ENCODE measurements at regions not wholly inside any gene's neighbourhood (a gene's known extent, or its start where the extent isn't known, plus 50 kb on each side); places are given as distances from the start of the nearest gene placed in this dataset.
A peak's percentile ranks its signal among the peaks of the same experiment; 100 is the strongest.
"Not testable (repeated sequence)": the region's sequence is repeated elsewhere in the genome, so short reads cannot be mapped to it uniquely, and the experiment has no call there.

DNA sequence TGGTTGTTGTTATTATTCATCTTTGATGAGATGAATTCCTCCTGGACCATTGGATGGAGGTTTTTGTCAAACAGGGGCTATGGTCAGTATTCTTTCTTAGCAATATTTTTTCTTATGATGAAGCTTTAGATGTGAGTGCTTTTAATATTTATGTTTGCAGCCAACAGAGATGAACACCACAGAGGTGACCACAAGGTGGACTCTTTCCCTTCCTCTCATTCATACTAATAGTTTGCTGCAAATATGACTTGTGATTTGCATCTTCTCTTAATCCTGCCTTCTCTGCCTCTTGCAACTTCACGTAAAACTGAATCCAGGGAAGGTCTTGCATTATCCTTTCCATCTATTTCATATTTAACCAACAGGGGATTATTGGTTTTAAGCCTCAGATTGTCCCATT lies 473.1 kb upstream of the UBE2E2 start:
- Histone ChIP-seq H3K4me1 (ENCODE audit: insufficient read depth, low read length) (no peaks in the 10 kb centered on the region), H3K27me3 (ENCODE audit: insufficient read depth, low read length) (no peaks in the 10 kb centered on the region), H3K4me3 (ENCODE audit: low read length) (no peak overlapping the region), H3K9me3 (ENCODE audit: insufficient read depth, low read depth, low read length) (no peaks in the 10 kb centered on the region), H3K36me3 (ENCODE audit: insufficient read depth, low read length) (no peaks in the 10 kb centered on the region), H3K27ac (ENCODE audit: low read depth, low read length) (no peak overlapping the region), H3K9ac (ENCODE audit: low read depth, low read length) (no peak overlapping the region)
- 53% methylated on average over 1 of the region's 1 CpG for WGBS

DNA sequence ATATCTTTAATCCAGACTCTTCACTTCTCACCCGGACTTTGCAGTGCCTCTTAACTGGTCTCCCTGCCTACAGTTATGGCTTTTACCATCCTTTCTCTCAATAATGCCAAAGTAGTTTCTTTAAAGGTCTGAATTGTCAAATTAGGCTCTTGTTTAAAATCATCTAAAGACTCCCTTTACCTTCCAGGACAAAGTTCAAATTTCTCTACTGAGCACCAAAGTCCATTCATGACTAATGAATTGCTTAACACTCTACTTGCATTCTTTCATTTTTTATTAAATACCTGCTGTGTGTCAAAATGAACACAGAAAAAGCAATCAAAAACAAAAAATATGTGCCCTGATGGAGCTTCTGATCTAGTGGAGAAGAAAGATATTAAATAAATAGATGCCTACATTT lies 472.4 kb upstream of the UBE2E2 start:
- Histone ChIP-seq H3K27me3 (ENCODE audit: insufficient read depth, low read length) (no peaks in the 10 kb centered on the region), H3K36me3 (ENCODE audit: insufficient read depth, low read length) (no peaks in the 10 kb centered on the region), H3K9me3 (ENCODE audit: insufficient read depth, low read depth, low read length) (no peaks in the 10 kb centered on the region), H3K27ac (ENCODE audit: low read depth, low read length) (no peak overlapping the region), H3K4me3 (ENCODE audit: low read length) (no peak overlapping the region), H3K4me1 (ENCODE audit: insufficient read depth, low read length) (no peaks in the 10 kb centered on the region), H3K9ac (ENCODE audit: low read depth, low read length) (no peak overlapping the region)
- WGBS: 90% methylated on average over 1 of the region's 1 CpG

GRCh38 chr3:22731901-22732300 lies 471.2 kb upstream of the UBE2E2 start:
- H3K36me3 ChIP-seq (ENCODE audit: insufficient read depth, low read length): no peaks in the 10 kb centered on the region
- no peak overlapping the region for H3K4me3 ChIP-seq (ENCODE audit: low read length)
- no peak overlapping the region for H3K27ac ChIP-seq (ENCODE audit: low read depth, low read length)
- H3K9ac ChIP-seq (ENCODE audit: low read depth, low read length): no peak overlapping the region
- no peaks in the 10 kb centered on the region for H3K27me3 ChIP-seq (ENCODE audit: insufficient read depth, low read length)
- 92% methylated on average over 1 of the region's 1 CpG for WGBS
- H3K4me1 ChIP-seq (ENCODE audit: insufficient read depth, low read length): no peaks in the 10 kb centered on the region
- no peaks in the 10 kb centered on the region for H3K9me3 ChIP-seq (ENCODE audit: insufficient read depth, low read depth, low read length)

DNA sequence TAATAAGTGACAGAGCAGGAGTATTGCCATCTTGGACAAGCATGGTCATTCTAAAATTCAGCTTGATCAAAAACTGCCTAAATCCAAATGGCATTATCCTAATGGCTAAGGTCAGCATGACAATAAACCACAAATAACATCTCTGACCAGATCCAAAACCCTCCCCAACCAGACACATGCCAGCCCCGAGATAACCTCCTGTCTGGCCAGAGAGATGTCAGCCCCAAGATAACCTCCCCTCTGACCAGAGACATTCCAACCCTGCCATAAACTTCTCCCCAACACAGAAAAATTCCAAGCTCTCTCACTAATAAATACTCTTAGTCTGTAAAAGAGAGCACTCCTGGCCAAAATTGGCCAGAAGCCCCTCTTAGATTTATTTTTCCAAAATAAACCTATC lies 470.5 kb upstream of the UBE2E2 start:
- 88% methylated on average over 1 of the region's 1 CpG for WGBS
- Histone ChIP-seq H3K27ac (ENCODE audit: low read depth, low read length) (no peak overlapping the region), H3K36me3 (ENCODE audit: insufficient read depth, low read length) (no peaks in the 10 kb centered on the region), H3K9ac (ENCODE audit: low read depth, low read length) (no peak overlapping the region), H3K4me3 (ENCODE audit: low read length) (no peak overlapping the region), H3K27me3 (ENCODE audit: insufficient read depth, low read length) (no peaks in the 10 kb centered on the region), H3K9me3 (ENCODE audit: insufficient read depth, low read depth, low read length) (no peaks in the 10 kb centered on the region), H3K4me1 (ENCODE audit: insufficient read depth, low read length) (no peaks in the 10 kb centered on the region)

GRCh38 chr3:22734207-22734606 lies 468.9 kb upstream of the UBE2E2 start:
- no peak overlapping the region for H3K9ac ChIP-seq (ENCODE audit: low read depth, low read length)
- H3K27me3 ChIP-seq (ENCODE audit: insufficient read depth, low read length): no peaks in the 10 kb centered on the region
- no peak overlapping the region for H3K27ac ChIP-seq (ENCODE audit: low read depth, low read length)
- H3K4me1 ChIP-seq (ENCODE audit: insufficient read depth, low read length): no peaks in the 10 kb centered on the region
- H3K9me3 ChIP-seq (ENCODE audit: insufficient read depth, low read depth, low read length): no peaks in the 10 kb centered on the region
- H3K36me3 ChIP-seq (ENCODE audit: insufficient read depth, low read length): no peaks in the 10 kb centered on the region
- WGBS: 42% methylated on average over 1 of the region's 1 CpG
- no peak overlapping the region for H3K4me3 ChIP-seq (ENCODE audit: low read length)

DNA sequence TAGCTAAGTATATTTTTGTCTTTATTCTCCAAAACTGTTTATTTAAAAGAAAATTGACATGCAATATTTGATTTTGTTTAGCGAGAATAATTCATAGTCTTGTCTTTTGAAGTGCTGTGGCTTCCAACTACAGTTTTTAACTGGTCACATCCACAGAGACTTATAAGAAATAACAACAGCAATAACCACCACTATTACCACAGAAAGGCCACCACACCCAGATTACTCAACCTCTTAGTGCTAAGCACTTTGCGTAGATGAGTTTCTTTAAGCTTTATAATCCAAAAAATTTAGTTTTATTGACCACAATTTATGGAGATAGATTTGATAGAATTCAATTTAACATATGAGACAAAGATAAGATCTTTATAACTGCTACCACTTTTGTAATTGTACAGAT lies 468.4 kb upstream of the UBE2E2 start:
- Histone ChIP-seq H3K27ac (ENCODE audit: low read depth, low read length) (no peak overlapping the region), H3K27me3 (ENCODE audit: insufficient read depth, low read length) (no peaks in the 10 kb centered on the region), H3K9ac (ENCODE audit: low read depth, low read length) (no peak overlapping the region), H3K9me3 (ENCODE audit: insufficient read depth, low read depth, low read length) (no peaks in the 10 kb centered on the region), H3K36me3 (ENCODE audit: insufficient read depth, low read length) (no peaks in the 10 kb centered on the region), H3K4me1 (ENCODE audit: insufficient read depth, low read length) (no peaks in the 10 kb centered on the region), H3K4me3 (ENCODE audit: low read length) (no peak overlapping the region)
- WGBS: 100% methylated on average over 1 of the region's 2 CpGs

GRCh38 chr3:22735373-22735772 lies 467.8 kb upstream of the UBE2E2 start:
- H3K27me3 ChIP-seq (ENCODE audit: insufficient read depth, low read length): no peaks in the 10 kb centered on the region
- no peaks in the 10 kb centered on the region for H3K4me1 ChIP-seq (ENCODE audit: insufficient read depth, low read length)
- H3K4me3 ChIP-seq (ENCODE audit: low read length): no peak overlapping the region
- no peaks in the 10 kb centered on the region for H3K9me3 ChIP-seq (ENCODE audit: insufficient read depth, low read depth, low read length)
- H3K36me3 ChIP-seq (ENCODE audit: insufficient read depth, low read length): no peaks in the 10 kb centered on the region
- no peak overlapping the region for H3K9ac ChIP-seq (ENCODE audit: low read depth, low read length)
- H3K27ac ChIP-seq (ENCODE audit: low read depth, low read length): no peak overlapping the region

GRCh38 chr3:22743386-22743785 lies 459.7 kb upstream of the UBE2E2 start:
- peak overlapping the region; percentile 16; the same call in 1 of the 2 replicates for H3K4me3 ChIP-seq (ENCODE audit: low read length)
- not testable (repeated sequence) for H3K9me3 ChIP-seq (ENCODE audit: insufficient read depth, low read depth, low read length); H3K36me3 ChIP-seq (ENCODE audit: insufficient read depth, low read length); H3K27me3 ChIP-seq (ENCODE audit: insufficient read depth, low read length); H3K27ac ChIP-seq (ENCODE audit: low read depth, low read length); H3K9ac ChIP-seq (ENCODE audit: low read depth, low read length); H3K4me1 ChIP-seq (ENCODE audit: insufficient read depth, low read length)
- 82% methylated on average over 22 of the region's 22 CpGs for WGBS

GRCh38 chr3:22745321-22745720 lies 457.8 kb upstream of the UBE2E2 start:
- Histone ChIP-seq H3K4me3 (ENCODE audit: low read length) (no peak overlapping the region), H3K9me3 (ENCODE audit: insufficient read depth, low read depth, low read length) (no peaks in the 10 kb centered on the region), H3K36me3 (ENCODE audit: insufficient read depth, low read length) (no peaks in the 10 kb centered on the region), H3K27ac (ENCODE audit: low read depth, low read length) (no peak overlapping the region), H3K27me3 (ENCODE audit: insufficient read depth, low read length) (no peaks in the 10 kb centered on the region), H3K9ac (ENCODE audit: low read depth, low read length) (no peak overlapping the region), H3K4me1 (ENCODE audit: insufficient read depth, low read length) (0 out of 2 replicates have a peak, but pooled peaks cover 4% of the 10 kb centered on the region)

GRCh38 chr3:22746221-22746620 lies 456.9 kb upstream of the UBE2E2 start:
- H3K27me3 ChIP-seq (ENCODE audit: insufficient read depth, low read length): no peaks in the 10 kb centered on the region
- no peaks in the 10 kb centered on the region for H3K36me3 ChIP-seq (ENCODE audit: insufficient read depth, low read length)
- H3K9me3 ChIP-seq (ENCODE audit: insufficient read depth, low read depth, low read length): no peaks in the 10 kb centered on the region
- no peak overlapping the region for H3K27ac ChIP-seq (ENCODE audit: low read depth, low read length)
- no peak overlapping the region for H3K4me3 ChIP-seq (ENCODE audit: low read length)
- 0 out of 2 replicates have a peak, but pooled peaks cover 4% of the 10 kb centered on the region for H3K4me1 ChIP-seq (ENCODE audit: insufficient read depth, low read length)
- H3K9ac ChIP-seq (ENCODE audit: low read depth, low read length): no peak overlapping the region

- H3K27ac ChIP-seq (ENCODE audit: low read depth, low read length): no peak overlapping the region
- no peaks in the 10 kb centered on the region for H3K36me3 ChIP-seq (ENCODE audit: insufficient read depth, low read length)
- H3K4me1 ChIP-seq (ENCODE audit: insufficient read depth, low read length): 0 out of 2 replicates have a peak, but pooled peaks cover 4% of the 10 kb centered on the region
- no peaks in the 10 kb centered on the region for H3K27me3 ChIP-seq (ENCODE audit: insufficient read depth, low read length)
- 76% methylated on average over 2 of the region's 3 CpGs for WGBS
- no peak overlapping the region for H3K4me3 ChIP-seq (ENCODE audit: low read length)
- no peak overlapping the region for H3K9ac ChIP-seq (ENCODE audit: low read depth, low read length)
- no peaks in the 10 kb centered on the region for H3K9me3 ChIP-seq (ENCODE audit: insufficient read depth, low read depth, low read length)
These were observed 454.6 kb upstream of the UBE2E2 start for GRCh38 chr3:22748453-22749045.

DNA sequence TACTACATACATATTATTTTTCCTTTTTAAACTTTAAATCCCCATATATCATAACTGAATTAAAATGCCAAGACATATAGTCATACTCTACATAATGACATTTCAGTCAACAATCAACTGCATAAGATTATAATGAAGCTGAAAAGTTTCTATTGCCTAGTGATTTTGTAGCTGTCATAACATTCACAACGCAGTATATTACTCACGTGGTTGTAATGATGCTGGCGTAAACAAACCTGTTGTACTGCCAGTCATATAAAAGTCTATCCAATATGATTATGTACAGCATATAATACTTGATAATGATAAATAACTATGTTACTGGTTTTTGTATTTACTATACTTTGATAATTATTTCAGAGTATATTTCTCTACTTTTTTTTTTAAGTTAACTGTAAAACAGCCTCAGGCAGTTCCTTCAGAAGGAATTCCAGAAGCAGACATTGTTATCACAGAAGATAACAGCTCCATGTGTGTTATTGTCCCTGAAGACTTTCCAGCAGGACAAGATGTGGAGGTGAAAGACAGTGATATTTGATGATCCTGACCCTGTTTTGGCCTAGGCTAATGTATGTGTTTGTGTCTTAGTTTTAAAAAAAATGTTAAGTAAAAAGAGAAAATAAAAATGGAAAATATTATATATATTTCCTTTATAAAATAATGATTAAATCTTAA lies 443.4 kb upstream of the UBE2E2 start:
- H3K4me3 ChIP-seq (ENCODE audit: low read length): no peak overlapping the region
- 100% methylated on average over 3 of the region's 3 CpGs for WGBS
- no peaks in the 10 kb centered on the region for H3K4me1 ChIP-seq (ENCODE audit: insufficient read depth, low read length)
- no peak overlapping the region for H3K9ac ChIP-seq (ENCODE audit: low read depth, low read length)
- no peak overlapping the region for H3K27ac ChIP-seq (ENCODE audit: low read depth, low read length)
- no peaks in the 10 kb centered on the region for H3K36me3 ChIP-seq (ENCODE audit: insufficient read depth, low read length)
- no peaks in the 10 kb centered on the region for H3K27me3 ChIP-seq (ENCODE audit: insufficient read depth, low read length)
- H3K9me3 ChIP-seq (ENCODE audit: insufficient read depth, low read depth, low read length): no peaks in the 10 kb centered on the region; the same call in 1 of the 2 replicates
